GM12878 (cell line): ENCODE measurements at regions not wholly inside any gene's neighbourhood (a gene's known extent, or its start where the extent isn't known, plus 50 kb on each side); places are given as distances from the start of the nearest gene placed in this dataset.

Experiments
- CREM ChIP-seq: IDR thresholded peaks from 2 replicates; pipeline ENCODE4 v1.6.1; 2014; ENCODE audit warnings: antibody characterized with exemption, low read depth
- HDGF ChIP-seq: fragments of 450-650 bp; IDR thresholded peaks from 2 replicates; pipeline ENCODE4 v1.6.1; 2016; ENCODE audit warnings: antibody characterized with exemption
- POLR2A ChIP-seq: IDR thresholded peaks from 2 replicates; pipeline ENCODE4 v1.6.1; 2011; ENCODE audit warnings: low read depth, mild to moderate bottlenecking, low read length
- SUPT20H ChIP-seq: IDR thresholded peaks from 2 replicates; pipeline ENCODE4 v1.6.1; 2011; ENCODE audit warnings: low read depth, mild to moderate bottlenecking, low read length, moderate library complexity, borderline replicate concordance; ENCODE audit not compliant: control insufficient read depth

- TF ChIP-seq HDGF (no peak), CREM (no peak), POLR2A (no peak), SUPT20H (no peak)
Observed at GRCh38 chr13:88136098-88136790, 465.1 kb downstream of the SLITRK5 start.
